ENCODE measurements at regions not wholly inside any gene's neighbourhood (a gene's known extent, or its start where the extent isn't known, plus 50 kb on each side); places are given as distances from the start of the nearest gene placed in this dataset.
"Not testable (repeated sequence)": the region's sequence is repeated elsewhere in the genome, so short reads cannot be mapped to it uniquely, and the experiment has no call there.

- DNase-seq: no peak
These were observed 389.2 kb upstream of the EMCN start for GRCh38 chr4:100906973-100907372.

GRCh38 chr4:100900945-100901344, 383.1 kb upstream of the EMCN start:
- DNase-seq: not testable (repeated sequence)

- no peak for DNase-seq
These were observed 382.3 kb upstream of the EMCN start for GRCh38 chr4:100900134-100900533.

- DNase-seq: no peak
These were observed 381.0 kb upstream of the EMCN start for GRCh38 chr4:100898844-100899243.

GRCh38 chr4:100895556-100896197, 377.9 kb upstream of the EMCN start:
- DNase-seq: no peak

GRCh38 chr4:100894339-100894870, 376.6 kb upstream of the EMCN start:
- no peak for DNase-seq

- no peak for DNase-seq
These were observed 374.0 kb upstream of the EMCN start for GRCh38 chr4:100891808-100892207.

GRCh38 chr4:100889898-100890297, 372.1 kb upstream of the EMCN start:
- DNase-seq: no peak

GRCh38 chr4:100889401-100889800, 371.6 kb upstream of the EMCN start:
- no peak for DNase-seq

GRCh38 chr4:100882661-100883060, 364.8 kb upstream of the EMCN start:
- no peak for DNase-seq

- no peak for DNase-seq
These were observed 363.5 kb upstream of the EMCN start for GRCh38 chr4:100881283-100881682.

GRCh38 chr4:100880011-100880410, 362.2 kb upstream of the EMCN start:
- no peak for DNase-seq

- no peak for DNase-seq
These were observed 361.6 kb upstream of the EMCN start for GRCh38 chr4:100879471-100879870.

- no peak for DNase-seq
These were observed 358.7 kb upstream of the EMCN start for GRCh38 chr4:100876546-100876945.

GRCh38 chr4:100875296-100876068, 357.7 kb upstream of the EMCN start:
- no peak for DNase-seq

GRCh38 chr4:100872811-100873210, 355.0 kb upstream of the EMCN start:
- no peak for DNase-seq

GRCh38 chr4:100870940-100871772, 353.3 kb upstream of the EMCN start:
- DNase-seq: no peak

GRCh38 chr4:100869276-100869675, 351.5 kb upstream of the EMCN start:
- DNase-seq: no peak

- DNase-seq: not testable (repeated sequence)
These were observed 350.5 kb upstream of the EMCN start for GRCh38 chr4:100868281-100868680.

GRCh38 chr4:100852326-100852725, 334.5 kb upstream of the EMCN start:
- DNase-seq: no peak

- no peak for DNase-seq
These were observed 331.5 kb upstream of the EMCN start for GRCh38 chr4:100849319-100849718.

GRCh38 chr4:100848841-100849240, 331.0 kb upstream of the EMCN start:
- no peak for DNase-seq

GRCh38 chr4:100843910-100844309, 326.1 kb upstream of the EMCN start:
- no peak for DNase-seq
